Astrocyte of the spinal cord (primary cell): ENCODE measurements at regions not wholly inside any gene's neighbourhood (a gene's known extent, or its start where the extent isn't known, plus 50 kb on each side); places are given as distances from the start of the nearest gene placed in this dataset.

ENCODE experiments used
- DNase-seq: peaks from one replicate; pipeline ENCODE4 v3.0.0; 2011; ENCODE audit warnings: low read depth, low spot score
- H3K4me3 ChIP-seq: 2 replicates; pipeline ENCODE4 v1.5.1; 2011; ENCODE audit warnings: low read depth, mild to moderate bottlenecking, low read length, moderate library complexity
- in situ Hi-C: cut with HindIII; loops from 2 replicates; pipeline ENCODE4 v1.10.0; 2017; ENCODE audit warnings: low sequenced_read_pairs
- TF ChIP-seq, protein P1 (sequence below): IDR thresholded peaks from 2 replicates; pipeline ENCODE4 v1.5.1; 2012; ENCODE audit warnings: low read depth, mild to moderate bottlenecking, low read length, inconsistent platforms

DNA sequence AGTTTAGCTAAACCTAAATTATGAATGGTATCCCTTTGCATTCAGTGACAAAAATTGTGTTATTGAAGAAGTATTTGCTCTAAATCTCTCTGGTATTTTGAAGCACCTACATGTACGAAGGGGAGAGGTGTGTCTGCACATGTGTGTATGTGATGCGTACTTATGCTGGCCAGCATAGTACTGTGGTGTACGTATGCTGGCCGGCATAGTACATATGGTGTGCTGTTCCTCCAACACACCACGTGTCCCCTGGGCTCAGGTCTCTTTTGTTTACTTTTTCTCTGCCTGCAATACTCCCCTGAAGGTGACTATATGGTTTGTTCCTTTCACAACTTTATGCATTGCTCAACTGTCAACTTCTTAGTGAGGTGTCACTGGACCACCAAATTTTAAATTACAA, 360.3 kb downstream of the CRPPA start:
- TF ChIP-seq, protein P1, sequence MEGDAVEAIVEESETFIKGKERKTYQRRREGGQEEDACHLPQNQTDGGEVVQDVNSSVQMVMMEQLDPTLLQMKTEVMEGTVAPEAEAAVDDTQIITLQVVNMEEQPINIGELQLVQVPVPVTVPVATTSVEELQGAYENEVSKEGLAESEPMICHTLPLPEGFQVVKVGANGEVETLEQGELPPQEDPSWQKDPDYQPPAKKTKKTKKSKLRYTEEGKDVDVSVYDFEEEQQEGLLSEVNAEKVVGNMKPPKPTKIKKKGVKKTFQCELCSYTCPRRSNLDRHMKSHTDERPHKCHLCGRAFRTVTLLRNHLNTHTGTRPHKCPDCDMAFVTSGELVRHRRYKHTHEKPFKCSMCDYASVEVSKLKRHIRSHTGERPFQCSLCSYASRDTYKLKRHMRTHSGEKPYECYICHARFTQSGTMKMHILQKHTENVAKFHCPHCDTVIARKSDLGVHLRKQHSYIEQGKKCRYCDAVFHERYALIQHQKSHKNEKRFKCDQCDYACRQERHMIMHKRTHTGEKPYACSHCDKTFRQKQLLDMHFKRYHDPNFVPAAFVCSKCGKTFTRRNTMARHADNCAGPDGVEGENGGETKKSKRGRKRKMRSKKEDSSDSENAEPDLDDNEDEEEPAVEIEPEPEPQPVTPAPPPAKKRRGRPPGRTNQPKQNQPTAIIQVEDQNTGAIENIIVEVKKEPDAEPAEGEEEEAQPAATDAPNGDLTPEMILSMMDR, result no peak
- no peak for DNase-seq

GRCh38 chr7:16060502-16060901, 360.8 kb downstream of the CRPPA start:
- TF ChIP-seq, protein P1, result no peak
- H3K4me3 ChIP-seq, result no peak overlapping the region
- DNase-seq, result no peak
- in situ Hi-C loops, result no loop called here

More for the DNA sequence above, 360.3 kb downstream of the CRPPA start:
- no peak overlapping the region for H3K4me3 ChIP-seq
- in situ Hi-C loops, result no loop called here

DNA sequence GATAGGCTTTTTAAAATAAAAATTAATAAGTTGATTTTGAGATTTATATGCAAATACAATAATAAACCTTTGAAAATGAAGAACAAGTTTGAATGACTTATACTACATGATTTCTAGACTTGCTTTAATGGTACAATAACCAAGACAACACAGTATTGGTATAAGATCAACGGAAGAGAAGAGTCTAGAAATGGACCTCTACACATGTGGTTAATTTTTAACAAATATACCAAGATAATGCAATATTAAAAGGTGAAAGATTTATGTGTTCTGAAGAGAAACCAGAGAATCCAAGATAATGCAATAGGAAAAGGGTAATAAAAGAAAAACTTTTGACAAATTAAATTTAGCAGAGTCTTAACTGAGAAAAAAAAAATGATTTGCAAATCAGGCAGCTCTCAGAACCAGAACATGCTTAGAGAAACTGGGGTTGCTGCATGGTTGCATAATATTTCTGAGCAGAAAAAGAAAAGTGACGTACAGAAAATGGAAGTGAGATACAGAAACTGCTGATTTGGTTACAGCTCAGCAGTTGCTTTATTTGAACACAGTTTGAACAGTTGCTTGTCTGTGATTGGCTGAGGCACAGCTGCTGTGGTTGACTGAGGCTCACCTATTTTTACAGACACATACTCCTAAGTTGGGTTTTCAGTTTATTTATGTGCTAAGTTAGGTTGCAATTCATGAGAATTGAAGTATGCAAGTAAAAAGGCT, 365.9 kb downstream of the CRPPA start:
- DNase-seq, result no peak
- in situ Hi-C loops, result no loop called here
- no peak overlapping the region for H3K4me3 ChIP-seq
- TF ChIP-seq, protein P1, result no peak

DNA sequence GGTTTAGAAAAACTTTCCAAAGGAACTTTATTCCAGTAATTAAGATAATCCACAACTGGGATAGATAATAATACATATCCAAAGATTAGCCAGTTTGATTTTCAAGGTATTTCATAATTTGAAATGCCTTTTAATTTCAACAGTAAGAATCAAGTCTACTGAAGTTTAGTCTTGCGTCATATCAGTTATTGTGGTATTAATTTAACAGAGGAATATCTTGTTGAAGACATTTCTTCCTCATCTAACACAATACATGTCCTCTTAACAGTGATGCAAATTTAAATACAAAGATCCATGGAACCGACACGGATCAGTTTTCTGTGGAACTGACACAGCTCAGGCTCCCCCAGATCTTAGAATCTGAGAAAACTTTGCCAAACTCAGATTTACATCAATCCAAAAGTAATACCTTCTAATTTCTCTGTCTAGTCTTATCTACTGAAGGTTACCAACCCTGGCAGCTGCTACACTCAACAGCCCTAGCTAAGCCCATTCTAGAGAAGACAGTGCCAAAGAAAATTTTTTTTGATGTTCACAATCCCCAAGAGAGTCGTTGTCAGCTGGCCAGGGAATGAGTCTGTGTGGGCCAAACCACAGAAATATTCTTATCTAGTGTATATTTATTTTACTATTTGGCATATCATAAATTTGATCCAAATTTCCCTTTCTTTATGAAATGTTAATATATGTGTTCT, 365.2 kb upstream of the MEOX2 start:
- in situ Hi-C loops, result no loop called here
- no peak overlapping the region for H3K4me3 ChIP-seq
- TF ChIP-seq, protein P1, result no peak
- DNase-seq, result peak; percentile 64

DNA sequence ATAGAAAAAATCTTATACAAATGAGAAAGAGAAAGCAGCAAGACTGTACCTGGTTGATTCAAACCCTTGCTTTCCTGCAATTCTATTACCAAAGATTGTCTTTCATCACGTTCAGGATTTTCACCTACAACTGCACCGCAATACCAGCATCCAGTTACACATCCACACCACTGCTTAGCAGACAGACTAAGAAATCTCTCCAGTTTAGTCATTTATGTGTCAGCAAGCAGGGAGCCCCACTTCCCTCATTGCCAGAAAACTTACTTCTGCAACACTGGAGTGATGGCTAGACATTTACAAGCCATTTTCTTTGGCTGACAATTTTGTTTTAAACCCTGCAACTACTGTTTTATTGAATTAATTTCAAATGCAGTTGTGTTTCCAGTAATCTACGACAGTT, 359.6 kb upstream of the MEOX2 start:
- H3K4me3 ChIP-seq, result no peak overlapping the region
- in situ Hi-C loops, result no loop called here
- DNase-seq, result no peak
- TF ChIP-seq, protein P1, result no peak

- no peak for DNase-seq
- no peak overlapping the region for H3K4me3 ChIP-seq
- TF ChIP-seq, protein P1, result no peak
- in situ Hi-C loops, result no loop called here
Observed at GRCh38 chr7:16045296-16045695, 358.8 kb upstream of the MEOX2 start.
